Stimulated activated CD4-positive, alpha-beta T cell treated with anti-CD3 and anti-CD28 coated beads, Interleukin-2, amount 100 ng/mL, for 24 hours (primary cell): ENCODE measurements at regions not wholly inside any gene's neighbourhood (a gene's known extent, or its start where the extent isn't known, plus 50 kb on each side); places are given as distances from the start of the nearest gene placed in this dataset.

Experiments
- DNase-seq, 2 donors: peaks; one replicate each; pipeline ENCODE4 v3.0.0-alpha.2; 2020

DNA sequence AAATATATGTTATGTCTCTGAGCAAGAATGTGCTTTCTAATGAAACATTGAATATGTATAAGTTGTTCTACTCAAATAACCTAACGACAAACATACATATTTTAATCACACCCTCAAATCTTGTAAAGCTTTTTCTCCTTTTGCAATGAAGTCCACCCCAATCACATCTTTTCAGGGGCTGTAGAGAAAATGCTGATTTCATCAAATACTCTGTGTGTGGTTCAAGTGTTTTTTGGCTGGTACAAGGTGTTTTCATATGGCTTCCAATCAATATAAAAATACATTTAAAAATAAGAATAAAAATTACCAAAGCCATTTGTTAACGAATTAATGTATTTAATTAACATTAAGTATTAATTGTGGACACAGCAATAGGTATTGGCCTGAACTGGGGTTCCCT is 57.2 kb upstream of the TMEM196 start:
- no peak for DNase-seq
